GM12873 (cell line): ENCODE measurements at regions not wholly inside any gene's neighbourhood (a gene's known extent, or its start where the extent isn't known, plus 50 kb on each side); places are given as distances from the start of the nearest gene placed in this dataset.

Source experiments
- TF ChIP-seq, protein P1 (sequence below): IDR thresholded peaks from 2 replicates; pipeline ENCODE4 v1.5.1; 2012; ENCODE audit warnings: low read depth, mild to moderate bottlenecking, moderate library complexity, low read length, control low read depth; ENCODE audit not compliant: insufficient read depth; ENCODE audit errors: missing control alignments

DNA sequence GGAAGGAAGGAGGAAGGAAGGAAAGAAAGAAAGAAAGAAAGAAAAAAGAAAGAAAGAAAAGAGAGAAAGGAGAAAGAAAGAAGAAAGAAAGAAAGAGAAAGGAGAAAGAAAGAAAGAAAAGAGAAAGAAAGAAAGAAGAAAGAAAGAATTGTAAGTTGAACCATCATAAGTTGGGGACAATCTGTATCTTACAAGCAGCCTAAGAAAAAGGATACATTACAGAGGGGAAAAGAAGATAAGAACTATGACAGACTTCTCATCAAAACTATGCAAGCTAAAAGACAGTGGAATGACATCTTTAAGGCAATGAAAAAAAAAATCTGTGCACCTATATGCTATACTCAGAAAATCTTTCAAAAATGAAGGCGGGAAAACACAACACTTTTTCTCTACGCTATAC is 50.3 kb upstream of the SP4 start:
- TF ChIP-seq, protein P1, sequence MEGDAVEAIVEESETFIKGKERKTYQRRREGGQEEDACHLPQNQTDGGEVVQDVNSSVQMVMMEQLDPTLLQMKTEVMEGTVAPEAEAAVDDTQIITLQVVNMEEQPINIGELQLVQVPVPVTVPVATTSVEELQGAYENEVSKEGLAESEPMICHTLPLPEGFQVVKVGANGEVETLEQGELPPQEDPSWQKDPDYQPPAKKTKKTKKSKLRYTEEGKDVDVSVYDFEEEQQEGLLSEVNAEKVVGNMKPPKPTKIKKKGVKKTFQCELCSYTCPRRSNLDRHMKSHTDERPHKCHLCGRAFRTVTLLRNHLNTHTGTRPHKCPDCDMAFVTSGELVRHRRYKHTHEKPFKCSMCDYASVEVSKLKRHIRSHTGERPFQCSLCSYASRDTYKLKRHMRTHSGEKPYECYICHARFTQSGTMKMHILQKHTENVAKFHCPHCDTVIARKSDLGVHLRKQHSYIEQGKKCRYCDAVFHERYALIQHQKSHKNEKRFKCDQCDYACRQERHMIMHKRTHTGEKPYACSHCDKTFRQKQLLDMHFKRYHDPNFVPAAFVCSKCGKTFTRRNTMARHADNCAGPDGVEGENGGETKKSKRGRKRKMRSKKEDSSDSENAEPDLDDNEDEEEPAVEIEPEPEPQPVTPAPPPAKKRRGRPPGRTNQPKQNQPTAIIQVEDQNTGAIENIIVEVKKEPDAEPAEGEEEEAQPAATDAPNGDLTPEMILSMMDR, result no peak
